RWPE2 (cell line): ENCODE measurements at regions not wholly inside any gene's neighbourhood (a gene's known extent, or its start where the extent isn't known, plus 50 kb on each side); places are given as distances from the start of the nearest gene placed in this dataset.

Experiments
- ATAC-seq: fragments of 200-7000 bp; cut with Tn5 transposase; 3 replicates; pipeline ENCODE4 v1.9.1; 2021; ENCODE audit warnings: low read depth
- DNase-seq: peaks from one replicate; pipeline ENCODE4 v3.0.0-alpha.2; 2020; ENCODE audit warnings: low spot score
- H3K27ac ChIP-seq: fragments of 450-650 bp; 2 replicates; pipeline ENCODE4 v1.5.1; 2017; ENCODE audit warnings: mild to moderate bottlenecking; ENCODE audit not compliant: poor library complexity, severe bottlenecking
- H3K27me3 ChIP-seq: fragments of 250-450 bp; sonication (Bioruptor Pico); 2 replicates; pipeline ENCODE4 v1.5.1; 2021; ENCODE audit warnings: mild to moderate bottlenecking, moderate library complexity; ENCODE audit not compliant: insufficient read depth, poor library complexity, severe bottlenecking
- H3K36me3 ChIP-seq: fragments of 250-450 bp; sonication (Bioruptor Pico); 2 replicates; pipeline ENCODE4 v1.5.1; 2020; ENCODE audit warnings: low read depth, mild to moderate bottlenecking, moderate library complexity
- H3K4me1 ChIP-seq: fragments of 250-450 bp; sonication (Bioruptor Pico); 2 replicates; pipeline ENCODE4 v1.5.1; 2021; ENCODE audit warnings: mild to moderate bottlenecking, moderate library complexity; ENCODE audit not compliant: insufficient read depth, poor library complexity, severe bottlenecking
- H3K4me3 ChIP-seq: fragments of 250-450 bp; sonication (Bioruptor Pico); 2 replicates; pipeline ENCODE4 v1.5.1; 2021; ENCODE audit warnings: mild to moderate bottlenecking, moderate library complexity; ENCODE audit not compliant: severe bottlenecking
- H3K9me3 ChIP-seq: fragments of 250-450 bp; sonication (Bioruptor Pico); 2 replicates; pipeline ENCODE4 v1.5.1; 2021; ENCODE audit warnings: mild to moderate bottlenecking, moderate library complexity; ENCODE audit not compliant: severe bottlenecking
- CTCF ChIP-seq: fragments of 450-650 bp; IDR thresholded peaks from one replicate; pipeline ENCODE4 v1.5.1; 2017; ENCODE audit warnings: mild to moderate bottlenecking, moderate library complexity; ENCODE audit not compliant: poor library complexity, severe bottlenecking

- H3K27ac ChIP-seq: no peak overlapping the region
- H3K4me1 ChIP-seq: no peaks in the 10 kb centered on the region
- ATAC-seq (no peak), DNase-seq (no peak)
- H3K27me3 ChIP-seq: peaks cover 3% of the 10 kb centered on the region
- no peaks in the 10 kb centered on the region for H3K36me3 ChIP-seq
- H3K4me3 ChIP-seq: no peak overlapping the region
- no peaks in the 10 kb centered on the region for H3K9me3 ChIP-seq
- TF ChIP-seq CTCF: no peak
These were observed 466.1 kb downstream of the PDCD6IP start for GRCh38 chr3:34264337-34265041.

GRCh38 chr3:34267088-34267487 is 468.7 kb downstream of the PDCD6IP start:
- no peaks in the 10 kb centered on the region for H3K9me3 ChIP-seq
- no peak overlapping the region for H3K4me3 ChIP-seq
- H3K4me1 ChIP-seq: no peaks in the 10 kb centered on the region
- H3K27ac ChIP-seq: no peak overlapping the region
- peaks cover 3% of the 10 kb centered on the region for H3K27me3 ChIP-seq
- TF ChIP-seq CTCF: no peak
- no peaks in the 10 kb centered on the region for H3K36me3 ChIP-seq
- ATAC-seq (no peak), DNase-seq (no peak)

- H3K36me3 ChIP-seq: no peaks in the 10 kb centered on the region
- ATAC-seq: no peak
- TF ChIP-seq CTCF: no peak
- H3K9me3 ChIP-seq: no peaks in the 10 kb centered on the region
- H3K27me3 ChIP-seq: peaks cover 3% of the 10 kb centered on the region
- H3K4me1 ChIP-seq: no peaks in the 10 kb centered on the region
- DNase-seq: no peak
- H3K27ac ChIP-seq: no peak overlapping the region
- no peak overlapping the region for H3K4me3 ChIP-seq
These were observed 469.7 kb downstream of the PDCD6IP start for GRCh38 chr3:34268032-34268709.

GRCh38 chr3:34275811-34276210 is 477.4 kb downstream of the PDCD6IP start:
- no peaks in the 10 kb centered on the region for H3K36me3 ChIP-seq
- H3K27ac ChIP-seq: no peak overlapping the region
- no peaks in the 10 kb centered on the region for H3K9me3 ChIP-seq
- H3K27me3 ChIP-seq: no peaks in the 10 kb centered on the region
- TF ChIP-seq CTCF: no peak
- H3K4me1 ChIP-seq: no peaks in the 10 kb centered on the region
- DNase-seq (no peak), ATAC-seq (no peak)
- no peak overlapping the region for H3K4me3 ChIP-seq

GRCh38 chr3:34276342-34276741 is 477.9 kb downstream of the PDCD6IP start:
- Histone ChIP-seq H3K27ac (no peak overlapping the region), H3K27me3 (no peaks in the 10 kb centered on the region), H3K4me1 (no peaks in the 10 kb centered on the region), H3K4me3 (no peak overlapping the region), H3K36me3 (no peaks in the 10 kb centered on the region), H3K9me3 (no peaks in the 10 kb centered on the region)
- no peak for TF ChIP-seq CTCF
- ATAC-seq (no peak), DNase-seq (no peak)
